Type B pancreatic cell (in vitro differentiated cells): ENCODE measurements at regions not wholly inside any gene's neighbourhood (a gene's known extent, or its start where the extent isn't known, plus 50 kb on each side); places are given as distances from the start of the nearest gene placed in this dataset.

Experiments used
- DNase-seq: peaks from one replicate; pipeline ENCODE4 v3.0.0; 2021; ENCODE audit warnings: mixed read lengths; ENCODE audit not compliant: unreplicated experiment; ENCODE audit errors: extremely low spot score
- H3K27ac Mint-ChIP-seq: 2 replicates; pipeline ENCODE4 v1.8.0; 2021; ENCODE audit warnings: mild to moderate bottlenecking, mixed read lengths
- H3K27me3 Mint-ChIP-seq: 2 replicates; pipeline ENCODE4 v1.8.0; 2021; ENCODE audit warnings: mixed read lengths
- H3K36me3 Mint-ChIP-seq: 2 replicates; pipeline ENCODE4 v1.8.0; 2021; ENCODE audit warnings: mixed read lengths
- H3K4me1 Mint-ChIP-seq: one replicate; pipeline ENCODE4 v1.8.0; 2021; ENCODE audit warnings: mixed read lengths; ENCODE audit not compliant: unreplicated experiment
- H3K4me3 Mint-ChIP-seq: 2 replicates; pipeline ENCODE4 v1.8.0; 2021; ENCODE audit warnings: mild to moderate bottlenecking, mixed read lengths
- H3K9me3 Mint-ChIP-seq: 2 replicates; pipeline ENCODE4 v1.8.0; 2021; ENCODE audit warnings: mixed read lengths
- TF ChIP-seq, protein P1 (sequence below): fragments of 200-600 bp; sonication (generic); conservative IDR thresholded peaks from 2 replicates; pipeline ENCODE4 v1.5.0; 2021; ENCODE audit warnings: antibody characterized with exemption, mild to moderate bottlenecking

DNA sequence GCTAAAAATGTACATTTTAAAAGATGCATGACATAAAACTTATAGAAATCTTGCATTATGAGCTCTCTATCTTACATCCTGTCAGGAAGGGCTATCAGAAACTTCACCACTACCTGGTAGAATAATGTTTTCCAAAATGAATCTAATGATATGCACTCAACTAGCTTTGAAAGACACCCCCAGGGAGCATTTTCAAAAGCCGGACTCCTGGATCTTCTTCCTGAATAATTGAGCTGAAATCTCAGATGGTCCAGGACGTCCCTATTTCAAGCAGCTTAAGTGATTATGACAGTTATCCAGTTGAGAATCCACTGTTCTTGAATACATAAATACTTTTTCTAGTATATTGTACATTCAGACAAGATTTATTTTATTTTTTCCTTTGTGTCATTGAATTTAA, 200.6 kb upstream of the MGAT4C start:
- no peak for DNase-seq
- H3K4me1 Mint-ChIP-seq, result no peaks in the 10 kb centered on the region

DNA sequence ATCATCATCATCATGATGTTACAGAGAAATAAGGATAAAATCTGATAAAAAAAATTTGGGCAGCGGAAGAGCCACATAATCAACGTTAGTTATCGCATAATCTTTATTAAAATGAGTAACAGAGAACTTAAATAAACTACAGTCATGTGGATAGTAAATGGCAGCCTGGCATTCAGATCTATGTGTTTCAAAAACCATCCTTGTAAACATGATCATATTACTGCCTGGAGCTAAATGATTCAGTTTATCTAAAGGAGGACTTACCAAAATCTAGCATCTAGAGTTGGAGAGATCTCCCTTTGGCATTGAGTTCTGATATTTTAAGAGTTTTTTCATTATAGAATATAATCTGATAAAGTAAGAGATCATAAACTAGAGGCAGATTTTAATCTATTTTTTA, 200.1 kb upstream of the MGAT4C start:
- Mint-ChIP-seq H3K4me1 (no peaks in the 10 kb centered on the region), H3K36me3 (no peaks in the 10 kb centered on the region), H3K27me3 (no peaks in the 10 kb centered on the region), H3K9me3 (no peaks in the 10 kb centered on the region), H3K4me3 (no peak overlapping the region), H3K27ac (no peak overlapping the region)
- DNase-seq, result no peak
- TF ChIP-seq, protein P1, sequence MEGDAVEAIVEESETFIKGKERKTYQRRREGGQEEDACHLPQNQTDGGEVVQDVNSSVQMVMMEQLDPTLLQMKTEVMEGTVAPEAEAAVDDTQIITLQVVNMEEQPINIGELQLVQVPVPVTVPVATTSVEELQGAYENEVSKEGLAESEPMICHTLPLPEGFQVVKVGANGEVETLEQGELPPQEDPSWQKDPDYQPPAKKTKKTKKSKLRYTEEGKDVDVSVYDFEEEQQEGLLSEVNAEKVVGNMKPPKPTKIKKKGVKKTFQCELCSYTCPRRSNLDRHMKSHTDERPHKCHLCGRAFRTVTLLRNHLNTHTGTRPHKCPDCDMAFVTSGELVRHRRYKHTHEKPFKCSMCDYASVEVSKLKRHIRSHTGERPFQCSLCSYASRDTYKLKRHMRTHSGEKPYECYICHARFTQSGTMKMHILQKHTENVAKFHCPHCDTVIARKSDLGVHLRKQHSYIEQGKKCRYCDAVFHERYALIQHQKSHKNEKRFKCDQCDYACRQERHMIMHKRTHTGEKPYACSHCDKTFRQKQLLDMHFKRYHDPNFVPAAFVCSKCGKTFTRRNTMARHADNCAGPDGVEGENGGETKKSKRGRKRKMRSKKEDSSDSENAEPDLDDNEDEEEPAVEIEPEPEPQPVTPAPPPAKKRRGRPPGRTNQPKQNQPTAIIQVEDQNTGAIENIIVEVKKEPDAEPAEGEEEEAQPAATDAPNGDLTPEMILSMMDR, result no peak

More for the DNA sequence above, 200.6 kb upstream of the MGAT4C start:
- H3K27ac Mint-ChIP-seq, result no peak overlapping the region
- TF ChIP-seq, protein P1, result no peak
- no peaks in the 10 kb centered on the region for H3K27me3 Mint-ChIP-seq
- no peak overlapping the region for H3K4me3 Mint-ChIP-seq
- H3K9me3 Mint-ChIP-seq, result no peaks in the 10 kb centered on the region
- H3K36me3 Mint-ChIP-seq, result no peaks in the 10 kb centered on the region

DNA sequence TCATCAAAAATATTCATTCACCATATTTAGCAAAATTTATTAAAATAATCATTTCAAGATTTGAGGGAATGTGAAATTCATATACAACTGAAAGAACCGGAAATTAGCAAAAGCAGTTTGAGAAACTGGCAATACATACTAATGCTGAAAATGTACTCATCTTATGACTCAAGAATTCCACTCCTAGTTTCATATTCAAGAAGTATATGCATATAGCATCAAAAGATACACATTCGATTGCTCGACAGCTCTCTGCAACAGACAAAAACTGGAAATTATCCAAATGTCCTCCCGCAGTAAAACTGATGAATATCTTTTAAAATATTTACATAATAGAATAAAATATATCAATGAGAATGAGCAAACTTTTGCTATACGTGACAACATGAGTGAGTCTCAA, 189.2 kb upstream of the MGAT4C start:
- no peak overlapping the region for H3K4me3 Mint-ChIP-seq
- TF ChIP-seq, protein P1, result no peak
- no peak for DNase-seq
- H3K36me3 Mint-ChIP-seq, result no peaks in the 10 kb centered on the region
- no peak overlapping the region for H3K27ac Mint-ChIP-seq
- H3K9me3 Mint-ChIP-seq, result no peaks in the 10 kb centered on the region
- H3K4me1 Mint-ChIP-seq, result no peaks in the 10 kb centered on the region
- no peaks in the 10 kb centered on the region for H3K27me3 Mint-ChIP-seq

DNA sequence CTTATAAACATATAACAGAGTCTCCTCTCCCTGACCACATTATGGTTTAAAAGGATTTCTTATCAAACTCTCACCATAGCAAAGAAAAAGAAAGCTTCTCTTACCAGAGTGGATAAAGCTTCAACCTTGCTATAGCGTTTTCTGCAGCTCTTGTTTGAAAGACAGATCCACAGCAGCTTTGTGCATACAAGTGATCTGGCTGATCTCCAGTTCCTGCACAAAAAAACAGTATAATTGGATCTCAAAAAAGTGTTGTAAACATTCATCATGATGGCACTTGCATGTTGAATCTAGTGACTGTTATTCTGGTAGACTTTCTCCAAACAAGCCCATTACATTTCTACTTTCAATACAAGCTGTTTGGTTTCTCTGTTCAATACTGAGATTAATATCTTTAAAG, 178.9 kb upstream of the MGAT4C start:
- TF ChIP-seq, protein P1, result no peak
- no peak for DNase-seq
- no peaks in the 10 kb centered on the region for H3K27me3 Mint-ChIP-seq
- no peak overlapping the region for H3K4me3 Mint-ChIP-seq
- peaks cover 5% of the 10 kb centered on the region for H3K9me3 Mint-ChIP-seq
- no peak overlapping the region for H3K27ac Mint-ChIP-seq
- no peaks in the 10 kb centered on the region for H3K4me1 Mint-ChIP-seq
- no peaks in the 10 kb centered on the region for H3K36me3 Mint-ChIP-seq

DNA sequence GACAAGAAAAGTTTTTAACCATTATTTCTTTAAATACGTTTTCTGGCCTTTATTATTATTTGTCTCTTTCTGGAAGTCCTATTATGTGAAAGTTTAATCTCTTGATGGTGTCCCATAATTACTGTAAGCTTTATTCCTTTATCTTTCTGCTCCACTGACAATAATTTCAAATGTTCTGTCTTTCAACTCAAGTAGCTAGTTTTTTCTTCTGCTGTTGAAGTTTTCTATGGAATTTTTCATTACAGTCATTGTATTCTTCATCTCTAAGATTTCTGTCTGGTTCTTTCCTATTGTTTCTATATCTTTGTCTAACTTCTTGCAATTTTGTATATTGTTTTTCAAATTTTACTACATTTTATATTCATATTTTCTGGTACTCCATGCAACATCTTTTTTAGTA, 173.6 kb upstream of the MGAT4C start:
- TF ChIP-seq, protein P1, result no peak
- DNase-seq, result no peak
- H3K4me1 Mint-ChIP-seq, result no peaks in the 10 kb centered on the region
- no peak overlapping the region for H3K4me3 Mint-ChIP-seq
- no peaks in the 10 kb centered on the region for H3K36me3 Mint-ChIP-seq
- H3K27me3 Mint-ChIP-seq, result no peaks in the 10 kb centered on the region
- no peak overlapping the region for H3K27ac Mint-ChIP-seq
- peaks cover 19% of the 10 kb centered on the region for H3K9me3 Mint-ChIP-seq

DNA sequence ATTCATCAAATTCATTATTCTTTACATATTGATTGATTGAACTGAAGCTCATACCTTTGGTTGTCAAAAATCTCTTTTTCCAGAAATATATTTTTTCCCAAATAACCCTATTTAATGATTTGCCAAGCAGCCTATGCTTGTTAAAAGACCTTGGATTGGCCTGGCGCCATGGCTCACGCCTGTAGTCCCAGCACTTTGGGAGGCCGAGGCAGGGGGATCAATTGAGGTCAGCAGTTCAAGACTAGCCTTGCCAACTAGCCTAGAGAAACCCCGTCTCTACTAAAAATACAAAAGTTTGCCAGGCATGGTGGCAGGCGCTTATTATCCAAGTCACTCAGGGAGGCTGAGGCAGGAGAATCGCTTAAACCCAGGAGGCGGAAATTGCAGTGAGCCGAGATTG, 165.1 kb upstream of the MGAT4C start:
- H3K4me1 Mint-ChIP-seq, result no peaks in the 10 kb centered on the region
- TF ChIP-seq, protein P1, result no peak
- no peaks in the 10 kb centered on the region for H3K27me3 Mint-ChIP-seq
- H3K36me3 Mint-ChIP-seq, result no peaks in the 10 kb centered on the region
- H3K9me3 Mint-ChIP-seq, result no peaks in the 10 kb centered on the region
- DNase-seq, result no peak
- no peak overlapping the region for H3K4me3 Mint-ChIP-seq
- H3K27ac Mint-ChIP-seq, result no peak overlapping the region
